PC-3 (cell line): ENCODE measurements at regions not wholly inside any gene's neighbourhood (a gene's known extent, or its start where the extent isn't known, plus 50 kb on each side); places are given as distances from the start of the nearest gene placed in this dataset.

ENCODE experiments used
- EZH2phosphoT487 ChIP-seq: fragments of 300-600 bp; sonication (generic); IDR thresholded peaks from 2 replicates; pipeline ENCODE4 v1.6.1; 2018; ENCODE audit warnings: mild to moderate bottlenecking, antibody characterized with exemption, low read length, borderline replicate concordance
- TF ChIP-seq, protein P1 (sequence below): fragments of 300-600 bp; sonication (generic); conservative IDR thresholded peaks from 2 replicates; pipeline ENCODE4 v1.5.1; 2017; ENCODE audit warnings: antibody characterized with exemption, low read depth, mild to moderate bottlenecking, low read length

DNA sequence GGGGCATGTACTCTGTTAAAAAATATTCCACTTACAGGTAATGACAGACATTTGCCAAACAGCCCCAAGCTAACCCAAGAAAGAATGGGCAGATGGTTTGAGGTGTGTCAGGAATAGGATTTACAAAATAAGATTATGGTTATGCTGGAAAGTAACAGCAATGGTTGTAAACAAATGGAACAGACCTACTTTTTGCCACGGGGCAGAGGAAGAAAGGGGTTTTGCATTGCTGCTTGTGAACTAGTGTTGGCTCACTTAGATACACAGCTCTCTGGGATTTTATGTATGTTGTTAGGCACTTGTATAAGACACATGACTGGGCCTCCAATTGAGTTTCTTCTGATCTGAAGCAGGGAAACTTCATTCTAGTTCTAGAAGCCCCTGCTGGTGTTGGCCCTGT, 191.5 kb upstream of the GDNF start:
- TF ChIP-seq, protein P1, sequence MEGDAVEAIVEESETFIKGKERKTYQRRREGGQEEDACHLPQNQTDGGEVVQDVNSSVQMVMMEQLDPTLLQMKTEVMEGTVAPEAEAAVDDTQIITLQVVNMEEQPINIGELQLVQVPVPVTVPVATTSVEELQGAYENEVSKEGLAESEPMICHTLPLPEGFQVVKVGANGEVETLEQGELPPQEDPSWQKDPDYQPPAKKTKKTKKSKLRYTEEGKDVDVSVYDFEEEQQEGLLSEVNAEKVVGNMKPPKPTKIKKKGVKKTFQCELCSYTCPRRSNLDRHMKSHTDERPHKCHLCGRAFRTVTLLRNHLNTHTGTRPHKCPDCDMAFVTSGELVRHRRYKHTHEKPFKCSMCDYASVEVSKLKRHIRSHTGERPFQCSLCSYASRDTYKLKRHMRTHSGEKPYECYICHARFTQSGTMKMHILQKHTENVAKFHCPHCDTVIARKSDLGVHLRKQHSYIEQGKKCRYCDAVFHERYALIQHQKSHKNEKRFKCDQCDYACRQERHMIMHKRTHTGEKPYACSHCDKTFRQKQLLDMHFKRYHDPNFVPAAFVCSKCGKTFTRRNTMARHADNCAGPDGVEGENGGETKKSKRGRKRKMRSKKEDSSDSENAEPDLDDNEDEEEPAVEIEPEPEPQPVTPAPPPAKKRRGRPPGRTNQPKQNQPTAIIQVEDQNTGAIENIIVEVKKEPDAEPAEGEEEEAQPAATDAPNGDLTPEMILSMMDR, result no peak
- TF ChIP-seq EZH2phosphoT487, result no peak
